HEK293T (cell line): ENCODE measurements at regions not wholly inside any gene's neighbourhood (a gene's known extent, or its start where the extent isn't known, plus 50 kb on each side); places are given as distances from the start of the nearest gene placed in this dataset.

Experiments
- FOXA1 ChIP-seq: fragments of 450-650 bp; IDR thresholded peaks from 2 replicates; pipeline ENCODE4 v1.6.1; 2016; ENCODE audit warnings: mild to moderate bottlenecking
- FOXK2 ChIP-seq: fragments of 450-650 bp; IDR thresholded peaks from 2 replicates; pipeline ENCODE4 v1.6.1; 2016; ENCODE audit warnings: mild to moderate bottlenecking
- FOXM1 ChIP-seq: fragments of 450-650 bp; IDR thresholded peaks from 2 replicates; pipeline ENCODE4 v1.6.1; 2017; ENCODE audit warnings: mild to moderate bottlenecking, borderline replicate concordance
- HDGF ChIP-seq: fragments of 450-650 bp; IDR thresholded peaks from 2 replicates; pipeline ENCODE4 v1.6.1; 2017; ENCODE audit warnings: antibody characterized with exemption, borderline replicate concordance
- L3MBTL2 ChIP-seq: fragments of 450-650 bp; conservative IDR thresholded peaks from 2 replicates; pipeline ENCODE4 v1.6.1; 2016; ENCODE audit warnings: mild to moderate bottlenecking
- LEF1 ChIP-seq: fragments of 450-650 bp; IDR thresholded peaks from 2 replicates; pipeline ENCODE4 v1.6.1; 2017; ENCODE audit warnings: mild to moderate bottlenecking, borderline replicate concordance
- PKNOX1 ChIP-seq: fragments of 450-650 bp; IDR thresholded peaks from 2 replicates; pipeline ENCODE4 v1.6.1; 2016
- SP1 ChIP-seq: fragments of 450-650 bp; IDR thresholded peaks from 2 replicates; pipeline ENCODE4 v1.6.1; 2017
- SUZ12 ChIP-seq: fragments of 450-650 bp; IDR thresholded peaks from 2 replicates; pipeline ENCODE4 v1.6.1; 2016; ENCODE audit warnings: mild to moderate bottlenecking
- TARDBP ChIP-seq: fragments of 450-650 bp; IDR thresholded peaks from 2 replicates; pipeline ENCODE4 v1.6.1; 2016

GRCh38 chr4:171674781-171675180 is 138.4 kb upstream of the GALNTL6 start:
- TF ChIP-seq L3MBTL2 (no peak), FOXA1 (no peak), SUZ12 (no peak), SP1 (no peak), HDGF (no peak), FOXK2 (no peak), PKNOX1 (no peak), TARDBP (no peak), FOXM1 (no peak), LEF1 (no peak)
